Endothelial cell (in vitro differentiated cells): ENCODE measurements at regions not wholly inside any gene's neighbourhood (a gene's known extent, or its start where the extent isn't known, plus 50 kb on each side); places are given as distances from the start of the nearest gene placed in this dataset.

Experiments used
- DNase-seq: peaks from one replicate; pipeline ENCODE4 v3.0.0; 2021; ENCODE audit warnings: low spot score
- H3K27ac Mint-ChIP-seq: one replicate; pipeline ENCODE4 v1.8.0; 2021; ENCODE audit warnings: mixed read lengths, inconsistent platforms; ENCODE audit not compliant: unreplicated experiment
- H3K27me3 Mint-ChIP-seq: one replicate; pipeline ENCODE4 v1.8.0; 2021; ENCODE audit warnings: mild to moderate bottlenecking, moderate library complexity, mixed read lengths, inconsistent platforms; ENCODE audit not compliant: unreplicated experiment
- H3K36me3 Mint-ChIP-seq: one replicate; pipeline ENCODE4 v1.8.0; 2021; ENCODE audit warnings: mild to moderate bottlenecking, low read depth, mixed read lengths, inconsistent platforms; ENCODE audit not compliant: unreplicated experiment
- H3K4me1 Mint-ChIP-seq: one replicate; pipeline ENCODE4 v1.8.0; 2021; ENCODE audit warnings: mild to moderate bottlenecking, mixed read lengths, inconsistent platforms; ENCODE audit not compliant: unreplicated experiment
- H3K4me3 Mint-ChIP-seq: one replicate; pipeline ENCODE4 v1.8.0; 2021; ENCODE audit warnings: mild to moderate bottlenecking, mixed read lengths, inconsistent platforms; ENCODE audit not compliant: unreplicated experiment
- H3K9me3 Mint-ChIP-seq: one replicate; pipeline ENCODE4 v1.8.0; 2021; ENCODE audit warnings: mixed read lengths, inconsistent platforms; ENCODE audit not compliant: unreplicated experiment
- TF ChIP-seq, protein P1 (sequence below): fragments of 200-600 bp; sonication (generic); IDR thresholded peaks from one replicate; pipeline ENCODE4 v1.5.0; 2021; ENCODE audit warnings: antibody characterized with exemption; ENCODE audit not compliant: unreplicated experiment

- TF ChIP-seq, protein P1, sequence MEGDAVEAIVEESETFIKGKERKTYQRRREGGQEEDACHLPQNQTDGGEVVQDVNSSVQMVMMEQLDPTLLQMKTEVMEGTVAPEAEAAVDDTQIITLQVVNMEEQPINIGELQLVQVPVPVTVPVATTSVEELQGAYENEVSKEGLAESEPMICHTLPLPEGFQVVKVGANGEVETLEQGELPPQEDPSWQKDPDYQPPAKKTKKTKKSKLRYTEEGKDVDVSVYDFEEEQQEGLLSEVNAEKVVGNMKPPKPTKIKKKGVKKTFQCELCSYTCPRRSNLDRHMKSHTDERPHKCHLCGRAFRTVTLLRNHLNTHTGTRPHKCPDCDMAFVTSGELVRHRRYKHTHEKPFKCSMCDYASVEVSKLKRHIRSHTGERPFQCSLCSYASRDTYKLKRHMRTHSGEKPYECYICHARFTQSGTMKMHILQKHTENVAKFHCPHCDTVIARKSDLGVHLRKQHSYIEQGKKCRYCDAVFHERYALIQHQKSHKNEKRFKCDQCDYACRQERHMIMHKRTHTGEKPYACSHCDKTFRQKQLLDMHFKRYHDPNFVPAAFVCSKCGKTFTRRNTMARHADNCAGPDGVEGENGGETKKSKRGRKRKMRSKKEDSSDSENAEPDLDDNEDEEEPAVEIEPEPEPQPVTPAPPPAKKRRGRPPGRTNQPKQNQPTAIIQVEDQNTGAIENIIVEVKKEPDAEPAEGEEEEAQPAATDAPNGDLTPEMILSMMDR: no peak
- Mint-ChIP-seq H3K27ac (no peak overlapping the region), H3K36me3 (no peaks in the 10 kb centered on the region), H3K4me3 (no peak overlapping the region), H3K9me3 (no peaks in the 10 kb centered on the region), H3K27me3 (no peaks in the 10 kb centered on the region), H3K4me1 (no peaks in the 10 kb centered on the region)
- DNase-seq: no peak
Observed at GRCh38 chr5:29389993-29390392, 1803.5 kb upstream of the CDH6 start.

- no peaks in the 10 kb centered on the region for H3K9me3 Mint-ChIP-seq
- no peak for DNase-seq
- no peak overlapping the region for H3K27ac Mint-ChIP-seq
- H3K4me3 Mint-ChIP-seq: no peak overlapping the region
- H3K36me3 Mint-ChIP-seq: no peaks in the 10 kb centered on the region
- no peaks in the 10 kb centered on the region for H3K27me3 Mint-ChIP-seq
- TF ChIP-seq, protein P1: no peak
- H3K4me1 Mint-ChIP-seq: no peaks in the 10 kb centered on the region
Observed at GRCh38 chr5:29387384-29387783, 1806.1 kb upstream of the CDH6 start.

GRCh38 chr5:29382780-29383179 lies 1810.7 kb upstream of the CDH6 start:
- Mint-ChIP-seq H3K27ac (no peak overlapping the region), H3K27me3 (no peaks in the 10 kb centered on the region), H3K36me3 (no peaks in the 10 kb centered on the region), H3K4me1 (no peaks in the 10 kb centered on the region), H3K4me3 (no peak overlapping the region), H3K9me3 (no peaks in the 10 kb centered on the region)
- TF ChIP-seq, protein P1: no peak
- no peak for DNase-seq

DNA sequence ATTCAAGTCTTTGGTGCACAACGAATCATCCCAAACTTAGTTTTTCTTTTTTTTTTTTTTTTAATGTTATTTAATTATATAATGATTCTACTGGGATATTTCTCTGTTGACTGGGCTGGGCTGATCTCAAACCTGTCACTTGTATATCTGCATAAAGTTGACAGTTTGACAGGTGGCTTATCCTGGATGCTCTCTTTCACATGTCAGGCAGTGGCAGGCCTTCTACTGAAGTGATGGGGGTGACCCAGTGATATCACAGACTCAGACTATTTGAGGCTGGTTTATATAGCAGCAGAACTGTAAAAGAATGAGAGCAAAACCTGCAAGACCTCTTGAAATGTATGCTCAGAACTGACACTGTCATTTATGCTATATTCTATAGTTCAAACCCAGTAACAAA lies 1813.5 kb upstream of the CDH6 start:
- no peaks in the 10 kb centered on the region for H3K9me3 Mint-ChIP-seq
- DNase-seq: no peak
- TF ChIP-seq, protein P1: no peak
- no peaks in the 10 kb centered on the region for H3K4me1 Mint-ChIP-seq
- no peaks in the 10 kb centered on the region for H3K36me3 Mint-ChIP-seq
- no peak overlapping the region for H3K27ac Mint-ChIP-seq
- H3K27me3 Mint-ChIP-seq: no peaks in the 10 kb centered on the region
- H3K4me3 Mint-ChIP-seq: no peak overlapping the region

GRCh38 chr5:29379619-29380018 lies 1813.9 kb upstream of the CDH6 start:
- Mint-ChIP-seq H3K9me3 (no peaks in the 10 kb centered on the region), H3K27ac (no peak overlapping the region), H3K4me3 (no peak overlapping the region), H3K27me3 (no peaks in the 10 kb centered on the region), H3K4me1 (no peaks in the 10 kb centered on the region), H3K36me3 (no peaks in the 10 kb centered on the region)
- no peak for DNase-seq
- TF ChIP-seq, protein P1: no peak
